GM23248 (cell line): ENCODE measurements at regions not wholly inside any gene's neighbourhood (a gene's known extent, or its start where the extent isn't known, plus 50 kb on each side); places are given as distances from the start of the nearest gene placed in this dataset.

Experiments
- EZH2 ChIP-seq: fragments of 200-600 bp; sonication (generic); IDR thresholded peaks from 2 replicates; pipeline ENCODE4 v1.6.1; 2018; ENCODE audit warnings: antibody characterized with exemption, mild to moderate bottlenecking; ENCODE audit not compliant: insufficient read depth, poor library complexity, severe bottlenecking
- EZH2phosphoT487 ChIP-seq: fragments of 200-600 bp; sonication (generic); IDR thresholded peaks from 2 replicates; pipeline ENCODE4 v1.6.1; 2018; ENCODE audit warnings: antibody characterized with exemption, moderate library complexity, mild to moderate bottlenecking, low read depth; ENCODE audit not compliant: insufficient read depth

DNA sequence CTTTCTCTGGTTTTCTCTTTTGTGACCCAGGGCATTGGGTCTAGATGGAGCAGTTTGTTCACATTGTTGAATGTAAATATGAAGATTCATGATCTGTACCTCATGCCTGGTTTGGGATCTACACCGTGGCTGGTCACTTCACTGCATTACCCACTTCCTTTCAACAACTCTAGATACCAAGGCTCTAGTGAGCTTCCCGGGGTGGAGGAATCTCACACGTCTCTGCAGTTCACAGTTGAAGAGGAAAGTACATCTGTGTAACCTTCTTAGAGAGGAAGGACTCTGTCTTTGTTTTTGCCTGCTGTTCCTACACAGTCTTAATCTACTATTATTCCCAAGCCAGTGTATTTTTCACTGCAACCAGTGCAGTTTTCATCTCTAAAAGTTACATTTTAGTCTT is 574.8 kb downstream of the MBD2 start:
- no peak for TF ChIP-seq EZH2phosphoT487
- TF ChIP-seq EZH2, result no peak
